ENCODE measurements at regions not wholly inside any gene's neighbourhood (a gene's known extent, or its start where the extent isn't known, plus 50 kb on each side); places are given as distances from the start of the nearest gene placed in this dataset.

DNA sequence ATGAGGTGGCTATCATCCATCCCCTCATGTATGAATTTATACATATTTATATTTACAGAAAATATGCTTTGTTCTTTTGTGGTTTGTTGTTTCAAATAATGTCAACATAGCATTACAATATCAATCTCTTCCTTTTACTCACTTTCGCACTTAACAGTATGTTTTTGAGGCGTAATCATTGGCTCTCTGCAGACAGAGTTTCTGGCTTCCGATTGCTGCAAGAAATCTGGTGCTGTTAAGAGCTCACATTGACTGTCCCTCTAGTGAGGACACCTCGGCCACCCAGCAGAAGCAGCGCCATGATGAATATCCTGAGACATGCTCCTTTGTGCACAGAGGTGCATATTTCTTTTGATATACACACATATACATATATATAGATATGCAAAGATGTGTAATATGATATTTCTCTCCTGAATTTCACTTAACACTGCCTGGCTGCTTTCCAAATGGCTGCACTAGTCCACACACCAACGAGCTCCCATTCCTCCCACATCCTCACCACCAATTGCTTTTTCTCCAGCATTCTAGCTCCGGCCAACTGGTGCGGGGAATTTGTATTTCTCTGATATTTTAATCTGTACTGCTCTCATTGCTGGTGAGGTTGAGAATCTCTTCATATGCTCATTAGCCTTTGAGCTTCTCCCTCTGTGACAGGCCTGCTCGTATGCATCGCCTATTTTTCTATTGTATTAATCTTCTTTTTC is 248.4 kb downstream of the SIPA1L2 start:
- no peaks in the 10 kb centered on the region for H3K27me3 ChIP-seq (replicated peaks; ENCODE audit: insufficient read depth, low read depth, low read length, poor library complexity)
- CTCF ChIA-PET: no interaction called here
- no peak overlapping the region for H3K4me3 ChIP-seq (ENCODE audit: low read depth, low read length, poor library complexity, severe bottlenecking)
- H3K27ac ChIP-seq (ENCODE audit: low read depth, low read length, poor library complexity, severe bottlenecking): no peak overlapping the region
- BruUV-seq (replicated peaks): no TSS peak
- DNase-seq (ENCODE audit: low spot score): no peak
- intact Hi-C loops (cut with micrococcal nuclease; ENCODE audit: unreplicated experiment): no loop called here
- POLR2A ChIA-PET (ENCODE audit: low non-redundant PET): no interaction called here
- H3K4me1 ChIP-seq (ENCODE audit: insufficient read depth, low read length, poor library complexity, severe bottlenecking): no peaks in the 10 kb centered on the region
- TF ChIP-seq EZH2 (IDR thresholded peaks at IDR 0.05; ENCODE audit: borderline replicate concordance, low read depth, low read length, poor library complexity, severe bottlenecking): no peak
- TF ChIP-seq, protein P1, sequence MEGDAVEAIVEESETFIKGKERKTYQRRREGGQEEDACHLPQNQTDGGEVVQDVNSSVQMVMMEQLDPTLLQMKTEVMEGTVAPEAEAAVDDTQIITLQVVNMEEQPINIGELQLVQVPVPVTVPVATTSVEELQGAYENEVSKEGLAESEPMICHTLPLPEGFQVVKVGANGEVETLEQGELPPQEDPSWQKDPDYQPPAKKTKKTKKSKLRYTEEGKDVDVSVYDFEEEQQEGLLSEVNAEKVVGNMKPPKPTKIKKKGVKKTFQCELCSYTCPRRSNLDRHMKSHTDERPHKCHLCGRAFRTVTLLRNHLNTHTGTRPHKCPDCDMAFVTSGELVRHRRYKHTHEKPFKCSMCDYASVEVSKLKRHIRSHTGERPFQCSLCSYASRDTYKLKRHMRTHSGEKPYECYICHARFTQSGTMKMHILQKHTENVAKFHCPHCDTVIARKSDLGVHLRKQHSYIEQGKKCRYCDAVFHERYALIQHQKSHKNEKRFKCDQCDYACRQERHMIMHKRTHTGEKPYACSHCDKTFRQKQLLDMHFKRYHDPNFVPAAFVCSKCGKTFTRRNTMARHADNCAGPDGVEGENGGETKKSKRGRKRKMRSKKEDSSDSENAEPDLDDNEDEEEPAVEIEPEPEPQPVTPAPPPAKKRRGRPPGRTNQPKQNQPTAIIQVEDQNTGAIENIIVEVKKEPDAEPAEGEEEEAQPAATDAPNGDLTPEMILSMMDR (conservative IDR thresholded peaks at IDR 0.05; ENCODE audit: low read depth, low read length): no peak
- H3K9me3 ChIP-seq (ENCODE audit: low read depth, low read length, poor library complexity, severe bottlenecking): no peaks in the 10 kb centered on the region
- no peaks in the 10 kb centered on the region for H3K36me3 ChIP-seq (ENCODE audit: insufficient read depth, low read length, poor library complexity, severe bottlenecking)

DNA sequence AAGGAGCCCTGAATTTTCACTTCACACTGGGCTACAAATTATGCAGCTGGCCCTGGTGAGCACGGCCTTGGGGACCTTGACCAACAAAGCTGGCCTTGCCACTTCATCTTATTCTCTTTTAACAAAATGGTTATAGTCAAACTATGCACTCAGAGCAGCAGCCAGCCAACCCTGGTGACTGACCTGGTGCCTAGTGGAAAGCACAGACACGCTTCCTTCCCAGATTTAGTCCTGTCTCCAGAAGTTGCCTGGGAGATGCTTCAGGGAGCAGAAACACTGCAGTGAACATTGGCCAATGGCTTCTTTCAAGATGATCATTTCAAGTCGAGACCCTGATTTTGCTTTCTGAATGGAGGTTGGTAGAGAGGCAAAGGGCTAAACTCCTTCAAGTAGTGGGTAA is 249.3 kb downstream of the SIPA1L2 start:
- ChIA-PET CTCF (no interaction called here), POLR2A (ENCODE audit: low non-redundant PET) (no interaction called here)
- DNase-seq (ENCODE audit: low spot score): no peak
- BruUV-seq (replicated peaks): no TSS peak
- Histone ChIP-seq H3K4me3 (ENCODE audit: low read depth, low read length, poor library complexity, severe bottlenecking) (no peak overlapping the region), H3K4me1 (ENCODE audit: insufficient read depth, low read length, poor library complexity, severe bottlenecking) (no peaks in the 10 kb centered on the region), H3K9me3 (ENCODE audit: low read depth, low read length, poor library complexity, severe bottlenecking) (no peaks in the 10 kb centered on the region), H3K36me3 (ENCODE audit: insufficient read depth, low read length, poor library complexity, severe bottlenecking) (no peaks in the 10 kb centered on the region), H3K27me3 (replicated peaks; ENCODE audit: insufficient read depth, low read depth, low read length, poor library complexity) (no peaks in the 10 kb centered on the region), H3K27ac (ENCODE audit: low read depth, low read length, poor library complexity, severe bottlenecking) (no peak overlapping the region)
- TF ChIP-seq, protein P1 (conservative IDR thresholded peaks at IDR 0.05; ENCODE audit: low read depth, low read length): no peak
- TF ChIP-seq EZH2 (IDR thresholded peaks at IDR 0.05; ENCODE audit: borderline replicate concordance, low read depth, low read length, poor library complexity, severe bottlenecking): no peak
- intact Hi-C loops (cut with micrococcal nuclease; ENCODE audit: unreplicated experiment): no loop called here

DNA sequence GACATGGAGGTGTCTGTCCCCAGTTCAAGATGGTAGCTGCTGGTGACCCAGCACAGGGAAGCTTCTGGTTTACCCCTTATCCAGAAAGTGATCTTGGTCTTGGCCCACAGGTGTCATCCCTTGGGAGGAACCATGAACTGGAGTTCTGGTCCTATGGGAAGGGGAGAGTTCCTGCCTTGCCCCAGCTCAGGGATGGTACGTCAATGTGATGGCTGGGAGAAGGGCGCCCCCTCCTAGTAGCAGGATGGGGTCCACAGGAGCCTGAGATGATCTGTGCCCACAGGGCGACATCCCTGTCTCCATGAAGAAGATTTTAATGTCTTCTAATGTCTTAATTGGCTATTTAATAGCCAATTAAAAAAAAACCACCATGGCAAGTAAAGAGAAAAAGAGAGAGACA is 249.8 kb downstream of the SIPA1L2 start:
- Histone ChIP-seq H3K36me3 (ENCODE audit: insufficient read depth, low read length, poor library complexity, severe bottlenecking) (no peaks in the 10 kb centered on the region), H3K27me3 (replicated peaks; ENCODE audit: insufficient read depth, low read depth, low read length, poor library complexity) (no peaks in the 10 kb centered on the region), H3K4me3 (ENCODE audit: low read depth, low read length, poor library complexity, severe bottlenecking) (no peak overlapping the region), H3K4me1 (ENCODE audit: insufficient read depth, low read length, poor library complexity, severe bottlenecking) (no peaks in the 10 kb centered on the region), H3K9me3 (ENCODE audit: low read depth, low read length, poor library complexity, severe bottlenecking) (no peaks in the 10 kb centered on the region), H3K27ac (ENCODE audit: low read depth, low read length, poor library complexity, severe bottlenecking) (no peak overlapping the region)
- BruUV-seq (replicated peaks): no TSS peak
- no peak for TF ChIP-seq EZH2 (IDR thresholded peaks at IDR 0.05; ENCODE audit: borderline replicate concordance, low read depth, low read length, poor library complexity, severe bottlenecking)
- TF ChIP-seq, protein P1 (conservative IDR thresholded peaks at IDR 0.05; ENCODE audit: low read depth, low read length): no peak
- CTCF ChIA-PET: interaction anchor here (0.6 kb wide), 1 partner anchor 411 kb away, joined by 6 read pairs; no protein-coding TSS in a partner anchor
- POLR2A ChIA-PET (ENCODE audit: low non-redundant PET): no interaction called here
- intact Hi-C loops (cut with micrococcal nuclease; ENCODE audit: unreplicated experiment): no loop called here
- no peak for DNase-seq (ENCODE audit: low spot score)
